LNCaP clone FGC (cell line): ENCODE measurements at regions not wholly inside any gene's neighbourhood (a gene's known extent, or its start where the extent isn't known, plus 50 kb on each side); places are given as distances from the start of the nearest gene placed in this dataset.

Experiments used
- DNase-seq: peaks from one replicate; pipeline ENCODE4 v3.0.0-alpha.2; 2011; ENCODE audit warnings: low read depth
- H3K4me3 ChIP-seq: 2 replicates; pipeline ENCODE4 v1.5.1; 2011; ENCODE audit warnings: mild to moderate bottlenecking, low read depth, low read length, control low read depth
- TF ChIP-seq, protein P1 (sequence below): IDR thresholded peaks from 2 replicates; pipeline ENCODE4 v1.5.1; 2012; ENCODE audit warnings: mild to moderate bottlenecking; ENCODE audit not compliant: control insufficient read depth, insufficient read depth; ENCODE audit errors: extremely low read depth

DNA sequence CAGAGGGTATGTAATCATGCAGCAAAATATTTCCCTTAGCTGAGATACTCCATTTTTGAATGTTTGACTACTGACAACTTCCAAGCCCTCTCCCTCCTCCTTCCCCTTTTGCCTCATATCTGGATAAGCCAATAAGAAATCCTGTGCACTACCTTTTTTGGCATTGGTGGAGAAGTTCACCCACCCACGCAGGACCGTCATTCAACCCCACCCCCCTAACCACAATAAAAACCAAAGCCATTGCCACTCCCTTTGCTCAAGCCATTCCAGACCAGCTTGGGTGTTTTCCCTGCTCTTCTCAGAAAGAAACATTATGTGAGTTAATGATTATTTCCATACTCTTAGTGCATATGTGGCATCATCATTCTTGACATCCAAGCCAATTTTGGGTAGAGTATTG is 176.7 kb downstream of the PTPN11 start:
- no peak overlapping the region for H3K4me3 ChIP-seq
- DNase-seq = no peak
- TF ChIP-seq, protein P1, sequence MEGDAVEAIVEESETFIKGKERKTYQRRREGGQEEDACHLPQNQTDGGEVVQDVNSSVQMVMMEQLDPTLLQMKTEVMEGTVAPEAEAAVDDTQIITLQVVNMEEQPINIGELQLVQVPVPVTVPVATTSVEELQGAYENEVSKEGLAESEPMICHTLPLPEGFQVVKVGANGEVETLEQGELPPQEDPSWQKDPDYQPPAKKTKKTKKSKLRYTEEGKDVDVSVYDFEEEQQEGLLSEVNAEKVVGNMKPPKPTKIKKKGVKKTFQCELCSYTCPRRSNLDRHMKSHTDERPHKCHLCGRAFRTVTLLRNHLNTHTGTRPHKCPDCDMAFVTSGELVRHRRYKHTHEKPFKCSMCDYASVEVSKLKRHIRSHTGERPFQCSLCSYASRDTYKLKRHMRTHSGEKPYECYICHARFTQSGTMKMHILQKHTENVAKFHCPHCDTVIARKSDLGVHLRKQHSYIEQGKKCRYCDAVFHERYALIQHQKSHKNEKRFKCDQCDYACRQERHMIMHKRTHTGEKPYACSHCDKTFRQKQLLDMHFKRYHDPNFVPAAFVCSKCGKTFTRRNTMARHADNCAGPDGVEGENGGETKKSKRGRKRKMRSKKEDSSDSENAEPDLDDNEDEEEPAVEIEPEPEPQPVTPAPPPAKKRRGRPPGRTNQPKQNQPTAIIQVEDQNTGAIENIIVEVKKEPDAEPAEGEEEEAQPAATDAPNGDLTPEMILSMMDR = no peak

DNA sequence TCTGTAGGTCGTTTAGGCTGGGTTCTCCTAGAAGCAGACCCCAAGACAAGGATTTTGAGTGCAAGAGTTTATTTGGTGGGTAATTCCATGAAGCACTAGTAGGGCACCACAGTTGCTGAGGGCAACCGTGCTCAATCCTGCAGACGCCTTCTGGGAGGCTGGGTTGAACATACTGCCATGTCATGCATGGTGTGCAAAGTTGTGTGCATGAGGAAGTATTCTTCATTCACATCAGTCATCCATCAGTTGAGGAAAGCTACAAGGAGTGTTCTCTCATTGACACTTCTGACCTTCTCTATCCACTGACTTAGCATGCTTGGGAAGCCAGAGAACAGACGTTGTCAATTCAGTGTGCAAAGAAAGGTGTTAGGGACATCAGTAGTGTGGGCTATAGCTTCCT is 179.2 kb downstream of the PTPN11 start:
- no peak for DNase-seq
- H3K4me3 ChIP-seq = no peak overlapping the region
- TF ChIP-seq, protein P1 = no peak

DNA sequence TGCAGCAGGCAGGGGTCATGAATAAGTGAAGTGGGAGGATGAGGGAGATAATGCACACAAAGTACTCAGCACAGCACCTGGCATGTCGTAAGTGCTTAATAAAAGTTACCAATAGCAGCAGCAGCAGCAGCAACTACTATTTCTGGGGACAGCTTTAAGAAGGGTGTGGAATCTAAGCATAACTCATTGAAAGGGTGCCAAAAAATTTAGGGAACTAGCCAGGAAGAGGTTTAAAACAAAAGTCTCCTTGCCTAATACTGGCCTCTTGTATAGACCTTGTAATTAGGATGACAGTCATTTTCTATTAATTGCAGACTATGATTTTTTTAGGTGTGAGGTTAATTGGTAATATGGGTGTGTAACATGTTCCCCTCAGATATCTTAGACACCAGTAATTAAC is 179.9 kb downstream of the PTPN11 start:
- DNase-seq = no peak
- no peak overlapping the region for H3K4me3 ChIP-seq
- TF ChIP-seq, protein P1 = no peak

DNA sequence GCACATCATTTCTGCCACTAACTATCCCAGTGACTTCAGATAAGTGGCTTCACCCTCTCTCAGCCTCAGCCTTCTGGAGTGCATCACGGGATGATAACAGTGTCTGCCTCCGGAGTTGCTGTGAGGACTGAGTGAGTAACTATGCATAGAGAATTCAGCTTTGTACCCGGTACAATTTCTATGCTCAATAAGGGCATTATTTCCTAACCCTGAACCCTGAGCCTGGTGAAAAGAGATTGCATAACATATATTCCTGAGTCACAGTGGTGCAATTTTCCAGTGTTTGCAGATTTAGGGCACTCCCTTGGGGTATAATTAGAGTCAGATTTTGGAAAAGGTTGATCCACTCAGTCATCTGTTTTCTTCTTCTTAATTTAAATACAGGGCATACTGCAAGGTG is 181.1 kb downstream of the PTPN11 start:
- H3K4me3 ChIP-seq = no peak overlapping the region
- DNase-seq = no peak
- TF ChIP-seq, protein P1 = no peak

DNA sequence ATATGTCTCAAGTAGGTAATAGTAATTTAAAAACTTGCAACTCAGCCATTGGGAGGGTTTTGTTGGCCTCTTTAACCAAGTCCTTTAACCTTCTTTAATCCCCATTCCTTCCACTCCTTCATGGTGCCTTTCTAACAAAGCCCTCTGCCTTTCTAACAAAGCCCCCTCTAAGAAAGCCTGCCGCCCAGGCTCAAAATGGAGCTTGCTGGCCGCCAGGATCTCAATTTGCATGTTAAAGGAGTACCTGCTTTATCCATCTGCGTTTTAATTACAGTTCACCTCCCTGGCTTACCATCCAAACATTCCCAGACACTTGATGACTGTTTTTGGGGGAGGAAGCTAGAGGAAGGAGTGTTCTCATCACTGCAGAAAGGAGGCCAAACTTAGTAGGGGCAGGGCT is 183.4 kb downstream of the PTPN11 start:
- H3K4me3 ChIP-seq = no peak overlapping the region
- TF ChIP-seq, protein P1 = no peak
- no peak for DNase-seq

DNA sequence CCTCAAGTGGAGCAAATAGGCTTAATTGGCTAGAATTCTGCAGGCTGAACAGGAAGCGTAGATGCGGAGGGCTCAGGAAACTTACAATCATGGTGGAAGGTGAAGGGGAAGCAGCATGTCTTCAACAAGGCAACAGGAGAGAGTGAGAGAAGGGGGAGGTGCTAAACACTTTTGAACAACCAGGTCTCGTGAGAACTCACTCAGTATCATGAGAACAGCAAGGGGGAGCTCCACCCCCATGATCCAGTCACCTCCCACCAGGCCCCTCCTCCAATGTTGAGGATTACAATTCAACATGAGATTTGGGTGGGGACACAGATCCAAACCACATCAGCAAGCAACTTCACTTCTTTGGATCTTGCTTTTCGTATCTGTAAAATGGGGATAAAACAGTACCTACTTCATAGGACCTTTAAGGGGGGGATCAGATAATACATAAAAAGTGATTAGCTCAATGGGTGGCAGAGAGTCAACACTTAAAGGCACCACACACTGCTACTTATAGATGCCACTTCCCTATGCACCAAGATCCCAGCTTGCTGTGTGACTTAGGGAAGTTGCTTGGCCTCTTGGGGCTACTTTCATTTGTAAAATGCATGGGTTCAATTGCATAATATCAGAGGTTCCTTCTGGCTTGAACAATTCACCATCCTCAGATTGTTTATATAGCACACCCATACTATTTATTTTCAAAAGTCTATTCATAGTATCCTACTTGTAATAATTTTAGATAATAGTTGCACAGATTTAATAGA is 184.8 kb upstream of the RPH3A start:
- no peak for DNase-seq
- H3K4me3 ChIP-seq = no peak overlapping the region
- TF ChIP-seq, protein P1 = no peak

DNA sequence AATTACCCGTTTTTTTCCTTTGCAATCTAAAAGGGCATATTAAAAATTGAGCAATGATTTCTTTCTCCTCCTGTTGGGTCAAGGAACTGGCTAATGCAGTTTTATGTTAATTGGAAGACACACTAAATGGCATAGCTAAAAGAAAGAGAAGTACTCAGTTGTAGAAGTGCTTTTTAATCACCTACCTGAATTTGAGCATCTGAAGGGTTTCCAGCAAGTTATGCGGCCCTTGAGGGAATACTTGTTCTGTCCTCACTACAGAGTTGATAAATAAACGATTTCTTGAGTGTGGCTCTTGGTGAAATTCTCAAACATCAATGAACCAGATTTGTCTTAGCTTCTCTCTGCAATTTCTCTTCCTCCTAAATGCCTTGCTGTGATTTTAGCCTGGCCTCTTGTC is 184.1 kb upstream of the RPH3A start:
- TF ChIP-seq, protein P1 = no peak
- no peak for DNase-seq
- no peak overlapping the region for H3K4me3 ChIP-seq
